ENCODE measurements at regions not wholly inside any gene's neighbourhood (a gene's known extent, or its start where the extent isn't known, plus 50 kb on each side); places are given as distances from the start of the nearest gene placed in this dataset.
"Not testable (repeated sequence)": the region's sequence is repeated elsewhere in the genome, so short reads cannot be mapped to it uniquely, and the experiment has no call there.

- Histone ChIP-seq H3K9ac (ENCODE audit: low read depth, low read length, poor library complexity, severe bottlenecking) (no peak overlapping the region), H3K4me1 (ENCODE audit: insufficient read depth, low read length, poor library complexity, severe bottlenecking) (no peaks in the 10 kb centered on the region), H3K4me2 (ENCODE audit: low read depth, low read length, poor library complexity, severe bottlenecking) (no peak overlapping the region), H3K27me3 (ENCODE audit: insufficient read depth, low read length, poor library complexity, severe bottlenecking) (no peaks in the 10 kb centered on the region), H4K20me1 (ENCODE audit: insufficient read depth, low read length, poor library complexity, severe bottlenecking) (no peaks in the 10 kb centered on the region), H3F3A (ENCODE audit: low read depth) (no peaks in the 10 kb centered on the region), H3K79me2 (ENCODE audit: insufficient read depth, low read length) (no peaks in the 10 kb centered on the region), H3K9me3 (ENCODE audit: insufficient read depth, low read depth, low read length) (no peaks in the 10 kb centered on the region), H2AFZ (ENCODE audit: low read length) (no peak overlapping the region), H3K4me3 (ENCODE audit: low read length, poor library complexity, severe bottlenecking) (no peak overlapping the region), H3K9me2 (replicated peaks; ENCODE audit: low read depth, low read length) (no peaks in the 10 kb centered on the region), H3K36me3 (ENCODE audit: insufficient read depth, low read length) (no peaks in the 10 kb centered on the region)
- TF ChIP-seq CTCF (conservative IDR thresholded peaks at IDR 0.05; ENCODE audit: low read length) (no peak), EZH2phosphoT487 (IDR thresholded peaks at IDR 0.05; ENCODE audit: borderline replicate concordance) (no peak)
Observed at GRCh38 chr9:75201480-75202209, 113.3 kb downstream of the OSTF1 start.

GRCh38 chr9:75207997-75208396 lies 119.7 kb downstream of the OSTF1 start:
- H3K4me1 ChIP-seq (ENCODE audit: insufficient read depth, low read length, poor library complexity, severe bottlenecking); H3K9ac ChIP-seq (ENCODE audit: low read depth, low read length, poor library complexity, severe bottlenecking); H3K36me3 ChIP-seq (ENCODE audit: insufficient read depth, low read length); H3K9me3 ChIP-seq (ENCODE audit: insufficient read depth, low read depth, low read length); H3K9me2 ChIP-seq (replicated peaks; ENCODE audit: low read depth, low read length); H2AFZ ChIP-seq (ENCODE audit: low read length); H3F3A ChIP-seq (ENCODE audit: low read depth); H3K4me3 ChIP-seq (ENCODE audit: low read length, poor library complexity, severe bottlenecking); H4K20me1 ChIP-seq (ENCODE audit: insufficient read depth, low read length, poor library complexity, severe bottlenecking); H3K79me2 ChIP-seq (ENCODE audit: insufficient read depth, low read length); H3K27me3 ChIP-seq (ENCODE audit: insufficient read depth, low read length, poor library complexity, severe bottlenecking); H3K4me2 ChIP-seq (ENCODE audit: low read depth, low read length, poor library complexity, severe bottlenecking): not testable (repeated sequence)

- Histone ChIP-seq H3F3A (ENCODE audit: low read depth) (no peaks in the 10 kb centered on the region), H3K4me1 (ENCODE audit: insufficient read depth, low read length, poor library complexity, severe bottlenecking) (peaks cover 4% of the 10 kb centered on the region), H3K36me3 (ENCODE audit: insufficient read depth, low read length) (no peaks in the 10 kb centered on the region), H3K9me2 (replicated peaks; ENCODE audit: low read depth, low read length) (no peaks in the 10 kb centered on the region), H3K9ac (ENCODE audit: low read depth, low read length, poor library complexity, severe bottlenecking) (no peak overlapping the region), H2AFZ (ENCODE audit: low read length) (no peak overlapping the region), H3K4me2 (ENCODE audit: low read depth, low read length, poor library complexity, severe bottlenecking) (no peak overlapping the region), H3K9me3 (ENCODE audit: insufficient read depth, low read depth, low read length) (no peaks in the 10 kb centered on the region), H3K27me3 (ENCODE audit: insufficient read depth, low read length, poor library complexity, severe bottlenecking) (peaks cover 3% of the 10 kb centered on the region), H4K20me1 (ENCODE audit: insufficient read depth, low read length, poor library complexity, severe bottlenecking) (no peaks in the 10 kb centered on the region), H3K79me2 (ENCODE audit: insufficient read depth, low read length) (no peaks in the 10 kb centered on the region), H3K4me3 (ENCODE audit: low read length, poor library complexity, severe bottlenecking) (no peak overlapping the region)
- no peak for TF ChIP-seq EZH2phosphoT487 (IDR thresholded peaks at IDR 0.05; ENCODE audit: borderline replicate concordance)
- TF ChIP-seq CTCF (conservative IDR thresholded peaks at IDR 0.05; ENCODE audit: low read length) = no peak
Observed at GRCh38 chr9:75210215-75210614, 121.9 kb downstream of the OSTF1 start.

- H3K9ac ChIP-seq (ENCODE audit: low read depth, low read length, poor library complexity, severe bottlenecking) = no peak overlapping the region
- H3K79me2 ChIP-seq (ENCODE audit: insufficient read depth, low read length) = no peaks in the 10 kb centered on the region
- no peak overlapping the region for H3K4me3 ChIP-seq (ENCODE audit: low read length, poor library complexity, severe bottlenecking)
- H2AFZ ChIP-seq (ENCODE audit: low read length) = no peak overlapping the region
- H3K27me3 ChIP-seq (ENCODE audit: insufficient read depth, low read length, poor library complexity, severe bottlenecking) = peaks cover 3% of the 10 kb centered on the region
- TF ChIP-seq EZH2phosphoT487 (IDR thresholded peaks at IDR 0.05; ENCODE audit: borderline replicate concordance) = no peak
- no peak for TF ChIP-seq CTCF (conservative IDR thresholded peaks at IDR 0.05; ENCODE audit: low read length)
- H3K9me2 ChIP-seq (replicated peaks; ENCODE audit: low read depth, low read length) = no peaks in the 10 kb centered on the region
- no peaks in the 10 kb centered on the region for H3F3A ChIP-seq (ENCODE audit: low read depth)
- H3K4me1 ChIP-seq (ENCODE audit: insufficient read depth, low read length, poor library complexity, severe bottlenecking) = peaks cover 4% of the 10 kb centered on the region
- no peaks in the 10 kb centered on the region for H3K36me3 ChIP-seq (ENCODE audit: insufficient read depth, low read length)
- H3K4me2 ChIP-seq (ENCODE audit: low read depth, low read length, poor library complexity, severe bottlenecking) = no peak overlapping the region
- H4K20me1 ChIP-seq (ENCODE audit: insufficient read depth, low read length, poor library complexity, severe bottlenecking) = no peaks in the 10 kb centered on the region
- no peaks in the 10 kb centered on the region for H3K9me3 ChIP-seq (ENCODE audit: insufficient read depth, low read depth, low read length)
Observed at GRCh38 chr9:75213765-75214164, 125.5 kb downstream of the OSTF1 start.

All from Loucy (cell line).